Upper lobe of left lung (tissue), 4 donors: ENCODE measurements at regions not wholly inside any gene's neighbourhood (a gene's known extent, or its start where the extent isn't known, plus 50 kb on each side); places are given as distances from the start of the nearest gene placed in this dataset.

Experiments
- POLR2A ChIP-seq, 4 donors: fragments of 450-650 bp; IDR thresholded peaks; one replicate each; pipeline ENCODE4 v1.5.1; 2016 to 2017; ENCODE audit warnings: antibody characterized with exemption in 4 of 4, mild to moderate bottlenecking in 2 of 4
- TF ChIP-seq, protein P1 (sequence below), 6 experiments: fragments of 450-650 bp in 4 of 6; fragments of 200-600 bp in 2 of 6; sonication (generic) in 2 of 6; IDR thresholded peaks; one replicate each; pipeline ENCODE4 v1.5.1; 2016 to 2019; ENCODE audit warnings: antibody characterized with exemption in 6 of 6

DNA sequence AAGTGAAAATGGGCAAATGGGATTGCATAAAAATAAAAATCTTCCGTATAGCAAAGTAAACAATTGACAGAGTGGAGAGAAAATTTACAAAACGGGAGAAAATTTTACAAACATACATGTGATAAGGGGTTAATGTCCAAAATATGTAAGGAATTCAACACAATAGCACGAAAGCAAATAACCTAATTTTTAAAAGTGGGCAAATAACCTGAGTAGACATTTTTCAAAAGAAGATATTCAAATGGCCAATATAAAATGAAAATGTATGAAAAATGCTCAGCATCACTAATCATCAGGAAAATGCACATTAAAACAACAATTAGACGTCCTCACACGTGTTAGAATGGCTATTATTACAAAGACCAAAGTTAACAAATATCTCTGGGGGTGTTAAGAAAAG lies 441.5 kb downstream of the HTR1B start:
- TF ChIP-seq, protein P1, sequence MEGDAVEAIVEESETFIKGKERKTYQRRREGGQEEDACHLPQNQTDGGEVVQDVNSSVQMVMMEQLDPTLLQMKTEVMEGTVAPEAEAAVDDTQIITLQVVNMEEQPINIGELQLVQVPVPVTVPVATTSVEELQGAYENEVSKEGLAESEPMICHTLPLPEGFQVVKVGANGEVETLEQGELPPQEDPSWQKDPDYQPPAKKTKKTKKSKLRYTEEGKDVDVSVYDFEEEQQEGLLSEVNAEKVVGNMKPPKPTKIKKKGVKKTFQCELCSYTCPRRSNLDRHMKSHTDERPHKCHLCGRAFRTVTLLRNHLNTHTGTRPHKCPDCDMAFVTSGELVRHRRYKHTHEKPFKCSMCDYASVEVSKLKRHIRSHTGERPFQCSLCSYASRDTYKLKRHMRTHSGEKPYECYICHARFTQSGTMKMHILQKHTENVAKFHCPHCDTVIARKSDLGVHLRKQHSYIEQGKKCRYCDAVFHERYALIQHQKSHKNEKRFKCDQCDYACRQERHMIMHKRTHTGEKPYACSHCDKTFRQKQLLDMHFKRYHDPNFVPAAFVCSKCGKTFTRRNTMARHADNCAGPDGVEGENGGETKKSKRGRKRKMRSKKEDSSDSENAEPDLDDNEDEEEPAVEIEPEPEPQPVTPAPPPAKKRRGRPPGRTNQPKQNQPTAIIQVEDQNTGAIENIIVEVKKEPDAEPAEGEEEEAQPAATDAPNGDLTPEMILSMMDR (IDR thresholded peaks at IDR 0.05): no peak
- no peak for TF ChIP-seq POLR2A (IDR thresholded peaks at IDR 0.05)
